ENCODE measurements at regions not wholly inside any gene's neighbourhood (a gene's known extent, or its start where the extent isn't known, plus 50 kb on each side); places are given as distances from the start of the nearest gene placed in this dataset.

GRCh38 chr2:174667250-174667860 lies 69.8 kb upstream of the WIPF1 start:
- peak in 1 of 6 experiments; percentile 11 for DNase-seq

DNA sequence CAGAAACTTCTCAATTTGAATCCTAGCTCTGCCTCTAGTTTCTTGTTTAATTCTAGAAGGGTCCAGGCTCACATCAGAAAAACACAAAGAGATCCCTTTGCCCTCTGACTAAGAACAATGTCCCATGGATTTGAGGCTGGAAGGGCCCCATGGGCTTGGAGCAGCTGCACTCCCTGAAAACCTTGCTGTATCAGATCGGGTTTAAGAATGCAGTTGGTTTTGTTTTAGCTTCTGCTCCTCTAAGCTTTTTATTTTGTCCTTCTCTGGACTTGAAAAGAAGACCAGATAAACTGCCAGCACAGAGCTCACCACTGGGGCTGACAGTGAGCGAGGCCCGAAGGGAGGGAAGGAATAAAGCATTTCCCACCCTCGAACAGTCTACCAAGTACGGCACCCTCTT lies 69.2 kb upstream of the WIPF1 start:
- no peak for DNase-seq

GRCh38 chr2:174666312-174666711 lies 68.7 kb upstream of the WIPF1 start:
- no peak for DNase-seq

DNA sequence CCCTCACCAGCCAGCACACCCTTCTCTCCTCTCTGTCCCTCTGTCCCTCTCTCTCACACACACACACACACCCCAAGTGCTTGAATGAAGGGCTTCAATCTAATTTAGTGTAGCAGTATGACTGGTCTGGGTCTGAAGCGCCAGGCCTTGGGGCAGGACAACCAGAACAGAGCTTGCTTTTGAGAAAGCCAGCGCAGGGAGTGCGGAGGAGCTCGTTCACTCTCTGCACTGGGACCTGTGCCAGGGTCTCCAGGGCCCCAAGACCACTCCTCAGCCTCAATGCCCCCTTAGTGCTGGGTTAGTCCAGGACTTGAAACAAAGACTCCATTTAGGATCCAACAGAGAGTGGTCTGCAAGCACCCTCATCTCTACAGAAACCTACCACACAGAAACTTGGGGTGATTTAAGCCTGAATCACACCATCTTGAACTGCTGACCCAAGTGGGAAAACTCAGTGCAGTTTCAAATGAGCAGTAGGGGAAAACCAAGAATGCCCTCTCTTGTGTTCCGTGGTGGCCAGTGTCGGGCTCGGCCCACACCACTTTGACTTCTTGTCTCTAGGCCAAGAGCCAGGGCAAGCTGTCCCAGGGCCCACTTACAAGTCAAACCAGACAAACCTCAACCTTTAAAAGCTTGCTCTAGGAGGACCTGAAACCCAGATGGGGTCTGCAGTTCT lies 66.6 kb upstream of the WIPF1 start:
- no peak for DNase-seq

- no peak for DNase-seq
Measured at GRCh38 chr2:174663550-174663949, 65.9 kb upstream of the WIPF1 start.

- no peak for DNase-seq
Measured at GRCh38 chr2:174662859-174663258, 65.3 kb upstream of the WIPF1 start.

DNA sequence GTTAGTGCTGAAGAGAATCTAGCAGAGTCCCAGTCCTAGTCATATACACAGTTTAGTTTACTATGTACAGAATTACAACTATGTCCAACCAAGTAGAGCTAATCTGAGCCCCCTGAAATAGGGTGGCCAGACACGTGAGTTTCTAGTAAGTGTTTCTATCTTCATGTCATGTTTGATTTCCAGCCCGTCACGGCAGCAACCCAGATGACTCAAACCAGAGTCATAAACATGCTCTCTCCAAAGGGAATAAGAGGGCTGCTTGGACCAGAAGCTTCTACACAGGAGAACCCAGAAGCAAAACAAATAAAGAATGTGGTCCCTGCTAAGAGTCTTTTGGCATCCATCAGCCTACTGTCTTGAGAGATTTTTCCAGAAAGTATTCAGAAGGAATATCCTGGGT lies 64.9 kb upstream of the WIPF1 start:
- DNase-seq = no peak

- DNase-seq = no peak
Measured at GRCh38 chr2:174660984-174661675, 63.5 kb upstream of the WIPF1 start.

DNA sequence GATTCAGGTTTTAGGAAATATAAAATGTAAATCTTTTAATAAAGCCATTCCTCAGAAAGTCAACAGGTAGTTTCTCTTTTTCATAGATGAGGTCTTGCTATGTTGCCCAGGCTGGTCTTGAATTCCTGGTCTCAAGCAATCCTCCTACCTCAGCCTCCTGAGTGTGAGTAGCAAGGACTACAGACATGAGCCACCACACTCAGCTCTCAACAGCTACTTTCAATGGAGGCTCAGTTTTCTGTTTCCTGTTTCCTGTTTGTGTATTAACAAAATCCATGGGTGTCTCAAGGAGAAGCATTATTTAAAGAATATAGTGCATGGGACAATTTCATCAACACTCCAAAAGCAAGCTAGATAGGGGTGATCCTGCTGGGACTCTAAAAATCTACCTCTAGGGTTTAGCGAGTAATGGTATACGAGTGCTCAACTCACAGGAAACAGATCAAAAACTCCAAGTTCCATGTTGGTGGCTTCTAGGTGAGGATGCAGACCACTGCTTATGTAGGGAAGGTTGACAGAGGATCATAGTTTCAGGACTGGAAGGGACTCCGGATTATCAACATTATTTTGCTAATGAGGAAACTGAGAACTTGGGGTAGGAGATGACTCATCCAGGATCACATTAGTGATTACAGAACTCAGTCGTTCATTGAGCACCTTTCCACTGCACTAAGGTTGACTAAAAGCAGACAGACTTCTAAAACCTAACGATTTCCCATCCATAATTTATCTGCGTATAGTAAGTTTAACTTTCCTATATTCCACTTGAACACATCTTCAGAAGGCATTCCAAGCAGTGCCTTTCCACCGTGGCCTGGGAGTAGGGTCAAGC lies 61.7 kb upstream of the WIPF1 start:
- DNase-seq = no peak

GRCh38 chr2:174656676-174657176 lies 59.1 kb upstream of the WIPF1 start:
- no peak for DNase-seq

DNA sequence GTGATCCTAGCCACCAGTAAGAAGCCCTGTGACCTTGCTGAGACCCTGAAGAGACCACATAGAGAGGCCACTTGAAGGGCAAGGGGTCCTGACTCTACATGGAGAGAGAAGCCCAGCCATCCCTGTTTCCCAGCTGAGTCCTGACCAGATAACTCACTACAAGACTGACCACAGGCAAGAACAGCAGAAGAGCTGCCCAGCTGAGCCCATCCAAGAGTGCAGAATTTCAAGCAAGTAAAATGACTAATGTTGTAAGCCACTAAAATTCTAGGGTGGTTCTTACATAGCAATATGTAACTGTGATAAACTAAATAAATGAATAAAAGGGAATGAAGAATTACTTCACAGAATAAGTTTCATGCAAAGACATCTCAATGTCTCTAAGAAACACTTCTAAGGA lies 58.4 kb upstream of the WIPF1 start:
- no peak for DNase-seq

DNA sequence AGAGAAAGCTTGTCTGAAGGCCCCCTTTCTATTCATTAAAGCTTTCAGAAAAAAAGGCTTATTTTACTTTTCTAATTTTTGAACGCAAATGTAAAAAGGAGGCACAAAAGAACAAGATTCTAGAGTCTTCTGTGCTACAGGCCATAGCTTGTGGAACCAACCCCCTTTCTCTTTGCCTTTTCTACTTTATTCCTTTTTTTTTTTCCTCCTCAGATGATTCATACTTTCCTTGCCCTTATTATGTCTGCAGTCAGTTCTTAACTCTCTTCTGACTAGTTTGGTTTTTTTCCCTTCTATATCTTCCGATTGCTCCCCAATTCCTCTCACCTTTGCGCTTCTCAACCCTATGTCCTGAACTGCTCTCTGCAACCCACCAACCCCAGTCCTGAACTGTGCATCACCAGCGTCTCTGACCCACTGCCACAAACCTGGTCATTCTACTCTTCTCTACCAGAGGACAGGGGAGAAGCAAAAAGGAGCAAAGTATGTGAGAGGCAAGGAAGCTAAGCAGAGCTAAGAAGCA lies 56.9 kb upstream of the WIPF1 start:
- DNase-seq = no peak

- DNase-seq = no peak
Measured at GRCh38 chr2:174648896-174649295, 51.3 kb upstream of the WIPF1 start.
